Panc1 (cell line): ENCODE measurements at regions not wholly inside any gene's neighbourhood (a gene's known extent, or its start where the extent isn't known, plus 50 kb on each side); places are given as distances from the start of the nearest gene placed in this dataset.

Experiments
- ATAC-seq: fragments of 200-7000 bp; cut with Tn5 transposase; 2 replicates; pipeline ENCODE4 v1.9.1; 2020; ENCODE audit warnings: mild to moderate bottlenecking, moderate library complexity
- BruUV-seq: library from RNA; stranded (reverse); fragments of 400-500 nt; replicated peaks from 2 replicates; lab custom pipeline; 2021; lab: Mats Ljungman, UMichigan
- CTCF ChIA-PET: fragments of 300-600 bp; sonication (Branson Sonifier 250); formaldehyde crosslinking; loops from one replicate; lab custom pipeline; 2022; ENCODE audit warnings: antibody characterized with exemption; lab: Charles Lee
- POLR2A ChIA-PET: fragments of 300-600 bp; sonication (Branson Sonifier 250); formaldehyde crosslinking; loops from one replicate; lab custom pipeline; 2022; ENCODE audit warnings: antibody characterized with exemption; lab: Charles Lee
- DNase-seq: peaks from one replicate; pipeline ENCODE4 v3.0.0-alpha.2; 2010; ENCODE audit warnings: low read depth, low spot score
- H3K27ac ChIP-seq: 2 replicates; pipeline ENCODE4 v1.5.1; 2011; ENCODE audit warnings: mild to moderate bottlenecking, low read length, inconsistent platforms
- H3K27me3 ChIP-seq: fragments of 200-500 bp; sonication (Bioruptor generic); 2 replicates; pipeline ENCODE4 v1.6.0; 2014; ENCODE audit warnings: low read length, inconsistent platforms; ENCODE audit not compliant: control insufficient read depth, insufficient read depth
- H3K36me3 ChIP-seq: fragments of 200-500 bp; sonication (Bioruptor generic); 2 replicates; pipeline ENCODE4 v1.5.1; 2014; ENCODE audit warnings: inconsistent platforms, mild to moderate bottlenecking, low read length, moderate library complexity; ENCODE audit not compliant: control insufficient read depth, insufficient read depth
- H3K4me1 ChIP-seq: 2 replicates; pipeline ENCODE4 v1.5.1; 2011; ENCODE audit warnings: inconsistent platforms, mild to moderate bottlenecking, low read length, moderate library complexity; ENCODE audit not compliant: control insufficient read depth, insufficient read depth
- H3K4me3 ChIP-seq, 2 experiments: 2 replicates each; pipeline ENCODE4 v1.5.1; 2011 to 2012; ENCODE audit warnings: low read depth in 2 of 2, low read length in 2 of 2, mild to moderate bottlenecking in 2 of 2, inconsistent platforms in 1 of 2, moderate library complexity in 1 of 2
- H3K9me3 ChIP-seq: fragments of 200-500 bp; sonication (Bioruptor generic); 2 replicates; pipeline ENCODE4 v1.5.1; 2014; ENCODE audit warnings: low read depth, mild to moderate bottlenecking, inconsistent platforms, low read length, moderate library complexity; ENCODE audit not compliant: control insufficient read depth, insufficient read depth
- CTCF ChIP-seq: fragments of 450-650 bp; IDR thresholded peaks from 2 replicates; pipeline ENCODE4 v1.5.1; 2017; ENCODE audit warnings: mild to moderate bottlenecking
- POLR2AphosphoS5 ChIP-seq: IDR thresholded peaks from 2 replicates; pipeline ENCODE4 v1.6.1; 2012; ENCODE audit warnings: mild to moderate bottlenecking, low read depth, low read length, moderate library complexity
- REST ChIP-seq, 2 experiments: IDR thresholded peaks; 2 replicates each; pipeline ENCODE4 v1.6.1; 2011 to 2012; ENCODE audit warnings: low read depth in 2 of 2, control low read depth in 1 of 2, low read length in 1 of 2, mild to moderate bottlenecking in 1 of 2, moderate library complexity in 1 of 2; ENCODE audit not compliant: insufficient read depth in 1 of 2
- SIN3A ChIP-seq: IDR thresholded peaks from 2 replicates; pipeline ENCODE4 v1.6.1; 2012; ENCODE audit warnings: low read depth, mild to moderate bottlenecking, low read length, moderate library complexity, borderline replicate concordance; ENCODE audit not compliant: insufficient read depth
- TCF7L2 ChIP-seq: IDR thresholded peaks from 2 replicates; pipeline ENCODE4 v1.6.1; 2011; ENCODE audit warnings: mild to moderate bottlenecking, low read depth, low read length, inconsistent platforms
- in situ Hi-C: cut with HindIII; loops from 2 replicates; pipeline ENCODE4 v1.10.0; 2016; ENCODE audit warnings: low sequenced_read_pairs, low pct_unique_long_range_greater_than_20kb
- intact Hi-C: fragments of 100-400 bp; cut with micrococcal nuclease; formaldehyde crosslinking; loops from one replicate; pipeline ENCODE4 v1.10.0; 2022; ENCODE audit not compliant: unreplicated experiment

- Histone ChIP-seq H3K36me3 (no peaks in the 10 kb centered on the region), H3K4me1 (no peaks in the 10 kb centered on the region), H3K4me3 (no peak overlapping the region), H3K27ac (no peak overlapping the region), H3K9me3 (no peaks in the 10 kb centered on the region), H3K27me3 (no peaks in the 10 kb centered on the region)
- no TSS peak for BruUV-seq
- CTCF ChIA-PET = no interaction called here
- intact Hi-C loops (no loop called here), in situ Hi-C loops (no loop called here)
- TF ChIP-seq SIN3A (no peak), TCF7L2 (no peak), POLR2AphosphoS5 (no peak), CTCF (no peak), REST (IDR thresholded peaks at IDR 0.05; ENCODE audit: insufficient read depth in 1 of 2, low read depth in 2 of 2, low read length in 1 of 2) (no peak)
- no peak for ATAC-seq
- POLR2A ChIA-PET = no interaction called here
- no peak for DNase-seq
These were observed 100.4 kb downstream of the CBLL2 start for GRCh38 chrX:22373094-22373493.

- Histone ChIP-seq H3K36me3 (no peaks in the 10 kb centered on the region), H3K27ac (no peak overlapping the region), H3K9me3 (no peaks in the 10 kb centered on the region), H3K4me1 (no peaks in the 10 kb centered on the region), H3K27me3 (no peaks in the 10 kb centered on the region), H3K4me3 (no peak overlapping the region)
- intact Hi-C loops (no loop called here), in situ Hi-C loops (no loop called here)
- ATAC-seq (no peak), DNase-seq (no peak)
- ChIA-PET CTCF (no interaction called here), POLR2A (no interaction called here)
- BruUV-seq = no TSS peak
- no peak for TF ChIP-seq REST (IDR thresholded peaks at IDR 0.05; ENCODE audit: insufficient read depth in 1 of 2, low read depth in 2 of 2, low read length in 1 of 2)
- no peak for TF ChIP-seq TCF7L2
- no peak for TF ChIP-seq POLR2AphosphoS5
These were observed 101.1 kb downstream of the CBLL2 start for GRCh38 chrX:22373766-22374165.
